ENCODE measurements at regions not wholly inside any gene's neighbourhood (a gene's known extent, or its start where the extent isn't known, plus 50 kb on each side); places are given as distances from the start of the nearest gene placed in this dataset.

- no peak for TF ChIP-seq EZH2 (IDR thresholded peaks at IDR 0.05; ENCODE audit: low read depth)
- TF ChIP-seq, protein P1, sequence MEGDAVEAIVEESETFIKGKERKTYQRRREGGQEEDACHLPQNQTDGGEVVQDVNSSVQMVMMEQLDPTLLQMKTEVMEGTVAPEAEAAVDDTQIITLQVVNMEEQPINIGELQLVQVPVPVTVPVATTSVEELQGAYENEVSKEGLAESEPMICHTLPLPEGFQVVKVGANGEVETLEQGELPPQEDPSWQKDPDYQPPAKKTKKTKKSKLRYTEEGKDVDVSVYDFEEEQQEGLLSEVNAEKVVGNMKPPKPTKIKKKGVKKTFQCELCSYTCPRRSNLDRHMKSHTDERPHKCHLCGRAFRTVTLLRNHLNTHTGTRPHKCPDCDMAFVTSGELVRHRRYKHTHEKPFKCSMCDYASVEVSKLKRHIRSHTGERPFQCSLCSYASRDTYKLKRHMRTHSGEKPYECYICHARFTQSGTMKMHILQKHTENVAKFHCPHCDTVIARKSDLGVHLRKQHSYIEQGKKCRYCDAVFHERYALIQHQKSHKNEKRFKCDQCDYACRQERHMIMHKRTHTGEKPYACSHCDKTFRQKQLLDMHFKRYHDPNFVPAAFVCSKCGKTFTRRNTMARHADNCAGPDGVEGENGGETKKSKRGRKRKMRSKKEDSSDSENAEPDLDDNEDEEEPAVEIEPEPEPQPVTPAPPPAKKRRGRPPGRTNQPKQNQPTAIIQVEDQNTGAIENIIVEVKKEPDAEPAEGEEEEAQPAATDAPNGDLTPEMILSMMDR (conservative IDR thresholded peaks at IDR 0.05): no peak
Observed at GRCh38 chr1:94611681-94612475, 70.3 kb upstream of the F3 start.

Measured in PC-9 (cell line).